Gastroesophageal sphincter (tissue), 3 donors: ENCODE measurements at regions not wholly inside any gene's neighbourhood (a gene's known extent, or its start where the extent isn't known, plus 50 kb on each side); places are given as distances from the start of the nearest gene placed in this dataset.

Experiments
- EP300 ChIP-seq: sonication (generic); formaldehyde crosslinking; IDR thresholded peaks from one replicate; pipeline ENCODE4 v1.6.1; 2017; ENCODE audit warnings: antibody characterized with exemption, mild to moderate bottlenecking
- POLR2A ChIP-seq, 2 donors: fragments of 450-650 bp; IDR thresholded peaks; one replicate each; pipeline ENCODE4 v1.6.1; 2017; ENCODE audit warnings: antibody characterized with exemption in 2 of 2, mild to moderate bottlenecking in 2 of 2, moderate library complexity in 1 of 2
- POLR2AphosphoS5 ChIP-seq: sonication (generic); formaldehyde crosslinking; IDR thresholded peaks from one replicate; pipeline ENCODE4 v1.6.1; 2017; ENCODE audit warnings: antibody characterized with exemption
- TF ChIP-seq, protein P1 (sequence below), 4 experiments: fragments of 200-600 bp in 2 of 4; fragments of 450-650 bp in 2 of 4; sonication (generic) in 1 of 4; IDR thresholded peaks; one replicate each; pipeline ENCODE4 v1.5.1; 2017 to 2019; ENCODE audit warnings: antibody characterized with exemption in 4 of 4, mild to moderate bottlenecking in 2 of 4, moderate library complexity in 2 of 4

GRCh38 chr13:56563663-56564062 is 577.1 kb upstream of the PRR20A start:
- TF ChIP-seq, protein P1, sequence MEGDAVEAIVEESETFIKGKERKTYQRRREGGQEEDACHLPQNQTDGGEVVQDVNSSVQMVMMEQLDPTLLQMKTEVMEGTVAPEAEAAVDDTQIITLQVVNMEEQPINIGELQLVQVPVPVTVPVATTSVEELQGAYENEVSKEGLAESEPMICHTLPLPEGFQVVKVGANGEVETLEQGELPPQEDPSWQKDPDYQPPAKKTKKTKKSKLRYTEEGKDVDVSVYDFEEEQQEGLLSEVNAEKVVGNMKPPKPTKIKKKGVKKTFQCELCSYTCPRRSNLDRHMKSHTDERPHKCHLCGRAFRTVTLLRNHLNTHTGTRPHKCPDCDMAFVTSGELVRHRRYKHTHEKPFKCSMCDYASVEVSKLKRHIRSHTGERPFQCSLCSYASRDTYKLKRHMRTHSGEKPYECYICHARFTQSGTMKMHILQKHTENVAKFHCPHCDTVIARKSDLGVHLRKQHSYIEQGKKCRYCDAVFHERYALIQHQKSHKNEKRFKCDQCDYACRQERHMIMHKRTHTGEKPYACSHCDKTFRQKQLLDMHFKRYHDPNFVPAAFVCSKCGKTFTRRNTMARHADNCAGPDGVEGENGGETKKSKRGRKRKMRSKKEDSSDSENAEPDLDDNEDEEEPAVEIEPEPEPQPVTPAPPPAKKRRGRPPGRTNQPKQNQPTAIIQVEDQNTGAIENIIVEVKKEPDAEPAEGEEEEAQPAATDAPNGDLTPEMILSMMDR (IDR thresholded peaks at IDR 0.05) = no peak
- no peak for TF ChIP-seq POLR2AphosphoS5
- no peak for TF ChIP-seq EP300
- TF ChIP-seq POLR2A (IDR thresholded peaks at IDR 0.05) = no peak
